ENCODE measurements at regions not wholly inside any gene's neighbourhood (a gene's known extent, or its start where the extent isn't known, plus 50 kb on each side); places are given as distances from the start of the nearest gene placed in this dataset.
"Not testable (repeated sequence)": the region's sequence is repeated elsewhere in the genome, so short reads cannot be mapped to it uniquely, and the experiment has no call there.

DNA sequence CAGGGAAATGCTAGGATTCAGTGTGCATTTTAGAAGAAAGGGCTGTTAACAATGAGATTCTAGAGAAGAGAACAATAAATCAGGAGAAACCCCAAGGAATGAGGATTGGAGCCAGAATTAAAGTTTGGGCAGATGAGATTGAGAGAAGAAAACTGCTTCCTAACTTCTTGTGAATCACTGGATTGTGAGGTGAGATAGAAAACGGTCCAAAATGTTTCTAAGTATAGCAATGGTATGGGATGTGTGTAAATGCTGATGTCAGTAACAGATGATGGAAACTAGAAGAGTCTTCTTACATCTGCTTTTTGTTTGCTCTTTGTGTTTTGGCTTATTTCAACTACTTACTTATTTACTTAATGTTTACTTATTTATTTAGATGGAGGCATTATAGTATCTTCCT, 123.0 kb downstream of the KCNJ2 start:
- H3K4me3 ChIP-seq (ENCODE audit: low read depth, low read length), result no peak overlapping the region
- TF ChIP-seq, protein P1, sequence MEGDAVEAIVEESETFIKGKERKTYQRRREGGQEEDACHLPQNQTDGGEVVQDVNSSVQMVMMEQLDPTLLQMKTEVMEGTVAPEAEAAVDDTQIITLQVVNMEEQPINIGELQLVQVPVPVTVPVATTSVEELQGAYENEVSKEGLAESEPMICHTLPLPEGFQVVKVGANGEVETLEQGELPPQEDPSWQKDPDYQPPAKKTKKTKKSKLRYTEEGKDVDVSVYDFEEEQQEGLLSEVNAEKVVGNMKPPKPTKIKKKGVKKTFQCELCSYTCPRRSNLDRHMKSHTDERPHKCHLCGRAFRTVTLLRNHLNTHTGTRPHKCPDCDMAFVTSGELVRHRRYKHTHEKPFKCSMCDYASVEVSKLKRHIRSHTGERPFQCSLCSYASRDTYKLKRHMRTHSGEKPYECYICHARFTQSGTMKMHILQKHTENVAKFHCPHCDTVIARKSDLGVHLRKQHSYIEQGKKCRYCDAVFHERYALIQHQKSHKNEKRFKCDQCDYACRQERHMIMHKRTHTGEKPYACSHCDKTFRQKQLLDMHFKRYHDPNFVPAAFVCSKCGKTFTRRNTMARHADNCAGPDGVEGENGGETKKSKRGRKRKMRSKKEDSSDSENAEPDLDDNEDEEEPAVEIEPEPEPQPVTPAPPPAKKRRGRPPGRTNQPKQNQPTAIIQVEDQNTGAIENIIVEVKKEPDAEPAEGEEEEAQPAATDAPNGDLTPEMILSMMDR (IDR thresholded peaks at IDR 0.05; ENCODE audit: insufficient read depth, low read depth, low read length), result no peak
- DNase-seq (ENCODE audit: low read depth), result no peak

DNA sequence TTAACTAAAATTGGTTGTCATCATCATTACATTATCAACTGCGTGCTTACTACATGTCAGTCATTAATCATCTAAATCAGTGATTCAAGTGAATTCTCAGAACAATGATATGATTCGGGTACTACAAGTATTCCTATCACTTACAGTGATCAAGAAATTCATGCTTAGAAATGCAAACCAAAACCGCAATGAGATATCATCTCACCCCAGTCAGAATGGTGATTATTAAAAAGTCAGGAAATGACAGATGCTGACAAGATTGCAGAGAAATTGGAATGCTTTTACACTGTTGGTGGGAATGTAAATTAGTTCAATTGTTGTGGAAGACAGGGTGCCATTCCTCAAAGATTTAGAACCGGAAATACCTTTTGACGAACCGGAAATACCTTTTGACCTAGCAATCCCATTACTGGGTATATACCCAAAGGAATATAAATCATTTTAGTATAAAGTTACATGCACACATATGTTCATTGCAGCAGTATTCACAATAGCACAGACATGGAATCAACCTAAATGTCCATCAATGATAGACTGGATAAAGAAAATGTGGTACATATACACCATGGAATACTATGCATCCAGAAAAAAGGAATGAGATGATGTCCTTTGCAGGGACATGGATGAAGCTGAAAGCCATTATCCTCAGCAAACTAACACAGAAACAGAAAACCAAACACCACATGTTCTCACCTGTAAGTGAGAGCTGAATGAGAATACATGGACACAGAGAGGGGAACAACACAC, 124.4 kb downstream of the KCNJ2 start:
- H3K4me3 ChIP-seq (ENCODE audit: low read depth, low read length); DNase-seq (ENCODE audit: low read depth): not testable (repeated sequence)

DNA sequence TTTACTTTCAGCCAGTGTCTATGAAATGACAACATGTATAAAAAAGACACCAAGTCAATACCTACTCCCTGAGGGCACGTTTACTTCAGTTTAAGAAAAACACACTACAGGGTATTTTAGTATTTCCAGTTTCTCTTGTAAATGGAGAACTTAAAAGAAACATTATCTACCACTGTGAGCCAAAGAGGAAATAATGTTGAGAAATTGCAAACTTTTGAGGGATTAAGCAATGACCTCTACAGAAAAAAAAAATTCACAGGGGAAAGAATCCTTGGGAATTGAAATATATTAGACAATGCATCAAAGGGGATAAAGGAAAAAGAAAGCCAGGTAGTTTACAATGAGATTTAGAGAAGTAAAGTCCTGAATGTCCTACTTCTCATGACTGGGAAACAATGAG, 126.0 kb downstream of the KCNJ2 start:
- TF ChIP-seq, protein P1 (IDR thresholded peaks at IDR 0.05; ENCODE audit: insufficient read depth, low read depth, low read length), result no peak
- no peak for DNase-seq (ENCODE audit: low read depth)
- H3K4me3 ChIP-seq (ENCODE audit: low read depth, low read length), result no peak overlapping the region

DNA sequence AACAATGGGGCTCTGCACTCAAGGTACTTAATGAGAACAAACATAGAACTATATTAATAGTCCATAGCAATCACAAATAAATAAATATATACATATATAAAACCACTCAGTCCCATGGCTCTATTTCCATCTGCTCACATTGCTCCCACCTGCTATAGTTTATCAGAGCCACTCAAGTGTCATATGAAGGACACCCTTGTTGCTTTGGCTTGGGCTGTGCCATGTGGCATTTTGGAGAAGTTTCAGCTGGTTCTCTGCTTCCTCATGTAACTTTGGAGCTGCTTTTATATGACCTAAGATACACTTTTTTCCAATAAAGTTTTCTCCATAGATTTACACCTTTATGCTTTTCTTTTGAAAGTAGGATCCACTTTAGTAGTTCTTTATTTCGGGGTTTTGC, 126.4 kb downstream of the KCNJ2 start:
- DNase-seq (ENCODE audit: low read depth), result no peak
- no peak overlapping the region for H3K4me3 ChIP-seq (ENCODE audit: low read depth, low read length)
- TF ChIP-seq, protein P1 (IDR thresholded peaks at IDR 0.05; ENCODE audit: insufficient read depth, low read depth, low read length), result no peak

DNA sequence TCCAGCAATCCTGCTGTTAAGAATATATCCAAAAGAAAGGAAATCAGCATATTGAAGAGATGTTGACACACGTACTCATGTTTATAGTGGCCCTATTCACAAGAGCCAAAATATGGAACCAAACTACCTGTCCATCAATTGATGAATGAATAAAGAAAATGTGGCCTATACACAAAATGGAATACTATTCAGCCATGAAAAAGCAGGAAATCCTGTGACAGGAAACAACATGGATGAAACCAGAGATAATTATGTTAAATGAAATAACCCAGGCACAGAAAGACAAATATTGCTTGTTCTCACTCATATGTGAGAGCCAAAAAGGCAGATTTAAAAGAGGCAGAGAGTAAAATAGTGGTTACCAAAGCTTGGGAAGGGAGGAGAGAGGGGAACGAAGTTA, 127.1 kb downstream of the KCNJ2 start:
- DNase-seq (ENCODE audit: low read depth), result no peak
- H3K4me3 ChIP-seq (ENCODE audit: low read depth, low read length), result no peak overlapping the region
- TF ChIP-seq, protein P1 (IDR thresholded peaks at IDR 0.05; ENCODE audit: insufficient read depth, low read depth, low read length), result no peak

DNA sequence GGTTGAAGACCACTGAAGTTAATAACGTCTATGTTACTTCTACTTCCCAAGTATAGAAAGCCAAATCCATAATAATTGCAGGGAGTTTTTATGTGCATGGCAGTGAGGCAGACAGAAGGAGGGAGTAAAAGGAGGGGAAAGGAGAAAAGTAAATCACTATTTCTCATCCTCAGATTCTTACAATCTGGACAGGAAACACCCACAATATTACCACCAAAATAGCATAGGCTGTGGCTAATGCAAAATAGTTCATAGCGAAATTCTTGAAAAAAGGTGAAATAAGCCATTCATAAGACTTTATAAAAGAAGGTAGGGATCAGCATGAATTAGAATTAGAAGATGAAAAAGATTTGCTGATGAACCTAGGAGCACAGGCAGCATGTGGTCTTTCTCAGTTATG, 128.1 kb downstream of the KCNJ2 start:
- DNase-seq (ENCODE audit: low read depth), result no peak
- H3K4me3 ChIP-seq (ENCODE audit: low read depth, low read length), result no peak overlapping the region
- TF ChIP-seq, protein P1 (IDR thresholded peaks at IDR 0.05; ENCODE audit: insufficient read depth, low read depth, low read length), result no peak

DNA sequence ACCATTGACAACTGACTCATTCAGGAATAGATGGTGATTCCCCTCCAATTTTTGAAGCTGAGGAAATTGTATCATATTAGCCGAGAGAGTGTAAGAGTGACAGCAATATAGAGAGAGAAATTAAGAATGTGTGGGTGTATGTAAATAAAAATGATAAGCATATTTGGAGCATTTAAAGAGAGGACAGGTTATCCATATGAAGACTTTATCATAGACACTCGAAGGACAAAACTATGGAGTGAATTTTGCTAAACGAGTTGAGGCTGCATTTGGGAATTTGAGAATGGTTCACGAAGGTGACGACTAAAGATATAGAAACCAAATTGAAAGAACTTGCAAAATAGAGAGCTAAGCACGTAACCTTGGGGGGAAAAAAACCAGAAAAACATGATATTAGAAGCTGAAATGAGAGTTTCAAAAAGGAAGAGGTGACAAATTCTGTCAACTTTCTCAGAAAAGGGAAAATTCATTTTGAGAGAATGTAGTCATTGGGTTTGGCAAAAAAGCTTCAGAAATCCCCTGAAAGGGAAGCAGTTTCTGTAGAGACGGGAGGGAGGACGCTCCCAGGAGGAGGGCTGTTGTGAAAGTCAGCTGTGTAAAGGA, 129.7 kb downstream of the KCNJ2 start:
- H3K4me3 ChIP-seq (ENCODE audit: low read depth, low read length), result no peak overlapping the region
- TF ChIP-seq, protein P1 (IDR thresholded peaks at IDR 0.05; ENCODE audit: insufficient read depth, low read depth, low read length), result no peak
- no peak for DNase-seq (ENCODE audit: low read depth)

Measured in fibroblast of villous mesenchyme (primary cell).